GM11168 (cell line): ENCODE measurements at regions not wholly inside any gene's neighbourhood (a gene's known extent, or its start where the extent isn't known, plus 50 kb on each side); places are given as distances from the start of the nearest gene placed in this dataset.

Experiments
- in situ Hi-C: fragments of 300-500 bp; cut with MboI; formaldehyde crosslinking; loops from one replicate; pipeline ENCODE4 v1.12.0; 2022; ENCODE audit warnings: low sequenced_read_pairs; ENCODE audit not compliant: unreplicated experiment

DNA sequence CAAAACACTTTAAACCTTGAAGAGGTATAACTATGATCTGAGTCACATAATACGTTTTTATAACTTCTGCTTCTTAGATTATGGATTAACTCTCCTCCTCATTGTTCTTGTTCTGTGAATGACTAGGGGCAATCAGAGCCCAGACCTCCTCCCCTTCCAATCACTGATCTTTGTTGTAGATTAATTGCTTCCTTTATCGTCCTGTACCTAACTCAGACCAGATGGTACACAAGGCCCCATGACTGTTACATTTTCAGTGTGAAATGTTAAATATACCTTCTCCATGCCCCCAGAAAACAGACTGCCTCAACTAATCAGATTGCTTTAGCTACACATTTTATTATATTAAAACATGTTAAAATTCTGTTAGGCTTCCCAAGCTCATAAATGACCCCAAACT lies 211.7 kb downstream of the RNF152 start:
- in situ Hi-C loops, result no loop called here

DNA sequence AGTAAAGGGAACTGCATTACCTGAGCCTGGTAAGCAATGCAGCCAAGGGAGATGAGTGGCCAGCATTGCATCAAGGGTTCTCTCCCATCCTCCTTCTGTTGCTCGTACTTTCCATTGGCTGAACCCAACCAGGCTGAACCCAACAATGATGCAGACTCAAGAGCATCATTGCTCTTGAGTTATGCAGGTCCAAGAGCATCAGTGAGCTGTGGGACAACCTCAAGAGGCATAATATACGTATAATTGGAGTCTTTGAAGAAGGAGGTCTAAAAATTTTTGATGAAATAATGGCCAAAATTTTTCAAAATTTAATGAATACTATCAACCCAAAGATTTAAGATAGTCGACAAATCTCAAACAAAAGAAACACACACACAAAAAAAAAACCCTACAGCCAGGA lies 213.0 kb downstream of the RNF152 start:
- in situ Hi-C loops, result no loop called here

GRCh38 chr18:61677435-61677970 lies 215.3 kb downstream of the RNF152 start:
- in situ Hi-C loops, result no loop called here

DNA sequence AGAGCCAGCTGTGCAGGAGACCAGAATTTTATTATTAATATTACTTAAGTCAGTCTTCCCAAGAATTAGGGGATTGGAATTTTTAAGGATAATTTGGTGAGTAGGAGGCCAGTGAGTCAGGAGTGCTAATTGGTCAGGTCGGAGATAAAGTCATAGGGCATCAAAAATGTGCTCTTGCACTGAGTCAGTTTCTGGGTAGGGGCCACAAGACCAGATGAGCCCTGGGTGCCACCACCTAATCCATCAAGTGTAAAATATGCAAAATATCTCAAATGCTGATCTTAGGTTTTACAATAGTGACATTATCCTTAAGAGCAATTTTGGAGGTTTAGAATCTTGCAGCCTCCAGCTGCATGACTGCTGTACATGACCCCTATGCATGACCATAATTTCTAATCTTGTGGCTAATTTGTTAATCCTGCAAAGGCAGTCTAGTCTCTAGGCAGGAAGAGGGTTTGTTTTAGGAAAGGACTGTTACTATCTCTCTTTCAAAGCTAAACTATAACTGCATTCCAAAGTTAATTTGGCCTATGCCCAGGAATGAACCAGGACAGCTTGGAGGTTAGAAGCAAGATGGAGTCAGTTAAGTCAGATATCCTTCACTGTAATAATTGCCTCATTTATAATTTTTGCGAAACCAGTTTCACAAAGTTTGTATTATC lies 215.9 kb downstream of the RNF152 start:
- in situ Hi-C loops, result no loop called here

- in situ Hi-C loops, result no loop called here
Observed at GRCh38 chr18:61669320-61669719, 223.5 kb downstream of the RNF152 start.

- in situ Hi-C loops, result no loop called here
Observed at GRCh38 chr18:61666876-61667590, 225.8 kb downstream of the RNF152 start.

GRCh38 chr18:61664419-61665084 lies 228.3 kb downstream of the RNF152 start:
- in situ Hi-C loops, result no loop called here

- in situ Hi-C loops, result no loop called here
Observed at GRCh38 chr18:61662726-61663125, 230.1 kb downstream of the RNF152 start.

DNA sequence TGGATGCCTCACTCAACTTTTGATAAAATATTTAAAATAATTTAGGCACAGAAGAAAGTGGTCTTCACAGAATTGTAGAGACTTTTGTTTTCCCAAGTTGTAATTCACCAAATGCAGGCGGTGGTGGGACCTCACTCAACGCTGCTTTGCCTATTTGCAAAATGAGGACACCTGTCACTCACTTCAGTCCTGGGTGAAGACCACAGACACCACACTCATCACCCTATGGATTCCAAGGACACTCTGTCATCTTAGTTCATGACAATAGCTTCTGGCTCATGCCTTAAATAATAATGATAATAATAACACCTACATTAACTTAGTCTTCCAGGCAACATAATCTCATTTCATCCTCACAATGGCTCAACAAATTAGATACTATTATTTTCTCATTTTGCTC lies 234.4 kb downstream of the RNF152 start:
- in situ Hi-C loops, result no loop called here

- in situ Hi-C loops, result no loop called here
Observed at GRCh38 chr18:61657066-61657732, 235.6 kb downstream of the RNF152 start.

- in situ Hi-C loops, result no loop called here
Observed at GRCh38 chr18:61655630-61656029, 237.2 kb downstream of the RNF152 start.

DNA sequence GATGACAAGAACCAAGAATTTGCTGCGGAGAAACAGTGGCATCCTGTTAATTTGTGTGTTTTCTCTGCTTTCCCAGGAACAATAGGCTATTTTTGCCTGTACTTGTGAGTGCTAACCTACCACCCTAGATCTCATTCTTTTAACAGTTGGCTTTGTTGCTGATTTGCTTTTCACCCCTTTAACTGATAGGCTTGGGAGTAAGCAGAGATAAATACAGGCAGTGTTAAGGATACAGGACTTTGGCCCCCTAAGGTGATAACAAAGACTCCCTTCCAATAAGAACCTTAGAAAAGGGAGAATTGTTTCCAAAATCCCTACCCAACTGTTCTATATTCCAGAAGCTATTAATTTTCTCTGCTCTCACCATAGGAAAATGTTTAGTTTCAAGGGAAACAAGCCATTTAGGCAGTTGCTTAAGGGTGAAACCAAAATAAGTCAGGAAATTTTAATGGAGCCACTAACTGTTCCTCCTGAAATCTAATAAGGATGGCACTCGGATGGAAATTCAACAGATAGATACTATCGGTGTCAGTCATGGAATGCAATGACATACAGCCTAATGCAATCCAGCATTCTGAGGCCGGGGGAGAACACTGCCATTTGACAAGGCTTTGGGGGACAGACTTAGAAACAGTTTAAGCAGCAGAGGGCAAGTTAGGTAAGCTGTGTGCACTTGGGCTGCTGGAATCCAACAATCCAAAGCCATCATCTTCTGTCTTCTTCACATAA lies 238.8 kb downstream of the RNF152 start:
- in situ Hi-C loops, result no loop called here

GRCh38 chr18:61651880-61652268 lies 240.9 kb downstream of the RNF152 start:
- in situ Hi-C loops, result no loop called here

DNA sequence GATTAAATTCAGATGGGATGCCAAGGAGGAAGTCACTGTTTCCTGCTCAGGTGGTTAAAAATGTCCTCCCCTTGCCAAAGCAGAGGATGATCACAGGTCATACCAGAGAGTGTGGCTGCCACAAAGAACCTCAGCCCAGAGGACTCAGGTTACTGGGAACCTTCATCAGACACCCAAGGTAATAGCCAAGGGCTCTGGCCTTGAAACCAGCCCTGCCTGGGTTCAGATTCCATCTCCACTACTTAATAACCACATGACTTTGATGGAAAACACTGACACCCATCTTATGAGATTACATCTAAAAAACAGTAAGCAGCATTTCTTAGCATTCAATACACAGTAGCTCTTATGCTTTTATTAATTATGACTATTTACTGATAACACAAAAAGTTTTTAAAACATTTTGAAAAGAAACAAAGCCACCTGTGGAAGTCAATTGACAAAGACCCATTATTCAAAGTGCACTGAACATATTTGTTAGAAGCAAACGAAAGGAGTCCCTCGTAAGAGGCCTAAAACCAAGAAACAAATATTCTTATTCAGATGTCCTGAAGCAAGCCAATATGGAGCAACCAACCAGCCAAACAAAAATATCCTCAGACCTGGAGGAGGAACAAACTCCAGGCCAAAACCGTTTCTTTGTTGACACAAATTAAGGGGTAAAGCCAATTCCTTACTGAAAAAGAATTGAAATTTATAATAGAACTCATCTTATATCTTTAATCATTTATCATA lies 241.5 kb downstream of the RNF152 start:
- in situ Hi-C loops, result no loop called here

GRCh38 chr18:61643884-61644647 lies 248.7 kb downstream of the RNF152 start:
- in situ Hi-C loops, result no loop called here

DNA sequence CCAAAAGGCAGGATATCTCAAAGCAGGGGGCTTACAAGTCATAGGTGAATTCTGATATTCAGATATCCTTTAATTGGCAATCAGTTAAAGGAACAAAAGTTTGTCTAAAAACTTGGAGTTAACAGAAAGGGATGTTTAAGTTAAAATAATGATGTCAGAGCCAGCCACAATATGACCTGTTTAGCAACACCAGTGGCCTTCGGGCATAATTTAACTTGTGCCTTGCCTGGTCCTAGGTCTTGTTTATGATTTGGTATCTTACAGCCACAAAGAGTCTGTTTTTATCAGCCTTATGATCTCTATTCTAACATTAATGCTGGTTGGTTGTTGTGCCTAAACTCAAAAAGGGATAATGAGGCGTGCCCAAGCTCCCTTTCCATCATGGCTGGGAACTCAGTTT lies 252.9 kb downstream of the RNF152 start:
- in situ Hi-C loops, result loop anchor here (10.0 kb wide), 1 partner anchor 265 kb away; no protein-coding TSS in a partner anchor

DNA sequence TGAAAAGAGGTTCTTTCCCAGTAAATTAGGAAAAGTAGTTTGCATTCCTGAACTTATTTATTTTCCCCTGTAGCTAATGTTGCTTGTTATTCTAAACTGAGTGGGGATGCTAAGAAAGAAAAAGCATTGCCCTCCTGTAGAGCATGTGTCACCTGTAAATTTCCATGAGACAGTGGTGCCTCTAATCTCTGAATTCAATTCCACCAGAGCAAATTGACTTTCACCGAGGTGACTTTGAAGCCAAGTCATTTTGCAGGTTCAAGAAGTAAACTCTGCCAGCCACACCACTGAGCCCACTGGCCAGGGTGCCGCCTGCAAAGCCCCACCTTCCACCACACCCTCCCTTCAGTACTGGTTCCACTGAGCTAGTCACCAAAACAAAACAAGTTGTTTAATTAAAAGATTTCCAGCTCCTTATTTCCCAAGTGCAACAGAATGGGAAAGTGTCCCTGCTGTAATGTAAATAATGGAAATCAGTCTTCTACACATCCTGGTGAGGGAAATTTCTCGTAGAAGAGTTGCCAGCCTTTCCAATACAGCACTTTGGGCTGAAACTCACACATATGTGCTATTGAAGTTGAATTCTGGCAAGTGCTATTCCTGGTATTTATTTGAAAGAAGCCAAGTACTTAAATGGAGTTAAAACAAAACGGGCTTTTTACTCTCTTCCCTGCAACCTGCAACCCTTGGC lies 254.8 kb downstream of the RNF152 start:
- in situ Hi-C loops, result loop anchor here (10.0 kb wide), 1 partner anchor 267 kb away; no protein-coding TSS in a partner anchor

DNA sequence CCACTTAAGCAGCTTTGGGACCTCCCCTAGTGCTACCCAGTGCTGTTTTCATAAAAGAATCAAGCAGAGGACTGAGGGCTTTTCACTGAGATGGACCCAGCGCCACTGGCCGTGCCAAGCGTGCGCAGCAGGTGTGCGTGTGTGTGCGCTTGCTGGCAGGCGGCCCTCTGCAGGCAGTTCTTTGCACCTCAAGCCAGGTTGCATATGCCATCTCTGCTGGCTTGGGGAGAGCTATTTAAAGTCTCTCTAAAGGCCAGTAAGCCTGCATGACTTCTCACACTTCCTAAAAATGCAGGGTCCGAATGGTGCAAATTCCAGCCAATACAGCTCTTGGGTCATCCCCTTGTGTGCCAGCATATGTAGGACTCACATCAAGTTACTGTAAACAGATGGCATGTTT lies 255.5 kb downstream of the RNF152 start:
- in situ Hi-C loops, result loop anchor here (10.0 kb wide), 1 partner anchor 267 kb away; no protein-coding TSS in a partner anchor
